Activated CD4-positive, alpha-beta T cell treated with anti-CD3 and anti-CD28 coated beads for 4 hours (primary cell): ENCODE measurements at regions not wholly inside any gene's neighbourhood (a gene's known extent, or its start where the extent isn't known, plus 50 kb on each side); places are given as distances from the start of the nearest gene placed in this dataset.

Experiments
- DNase-seq, 2 donors: peaks; one replicate each; pipeline ENCODE4 v3.0.0-alpha.2; 2020

DNA sequence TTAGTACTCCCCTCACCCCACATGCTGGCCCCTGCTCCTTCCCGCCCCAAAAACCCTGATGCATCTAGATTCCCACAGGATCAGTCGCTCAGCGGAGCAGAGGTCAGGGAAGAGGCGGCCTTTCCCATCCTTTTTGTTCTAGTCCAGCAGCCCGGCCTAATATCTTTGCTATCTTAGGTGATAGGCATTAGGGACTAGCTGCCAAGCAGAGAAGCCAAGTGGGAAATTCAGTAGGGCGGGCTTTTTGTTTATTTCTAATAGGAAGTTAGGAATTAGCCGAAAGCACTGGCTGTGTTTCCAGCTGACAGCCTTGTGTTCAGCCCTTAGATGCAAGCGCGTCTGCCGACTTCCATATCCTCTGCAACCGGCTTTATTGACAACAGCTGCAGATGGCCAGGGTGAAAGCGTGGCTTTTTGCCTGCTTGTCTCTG, 59.0 kb upstream of the BCAR3 start:
- no peak for DNase-seq

DNA sequence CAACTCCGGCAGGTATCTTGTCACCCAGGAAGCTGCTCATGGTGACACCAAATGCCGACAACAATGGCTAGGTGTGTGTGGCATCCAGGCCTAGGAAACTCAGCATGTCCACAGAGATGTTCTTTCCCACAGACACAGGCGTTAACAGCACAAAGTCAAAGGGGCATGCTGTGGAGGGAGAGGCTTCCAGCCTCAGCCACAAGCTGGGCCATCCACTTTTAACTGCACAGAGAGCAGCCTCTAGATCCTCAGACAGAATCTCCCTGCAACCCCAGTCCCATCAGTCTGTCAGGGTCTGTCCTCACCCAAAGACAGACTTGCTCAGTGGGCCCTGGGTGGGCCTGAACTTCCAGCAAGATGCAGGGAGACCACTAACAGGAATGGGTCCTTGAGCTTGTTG, 58.5 kb upstream of the BCAR3 start:
- no peak for DNase-seq

DNA sequence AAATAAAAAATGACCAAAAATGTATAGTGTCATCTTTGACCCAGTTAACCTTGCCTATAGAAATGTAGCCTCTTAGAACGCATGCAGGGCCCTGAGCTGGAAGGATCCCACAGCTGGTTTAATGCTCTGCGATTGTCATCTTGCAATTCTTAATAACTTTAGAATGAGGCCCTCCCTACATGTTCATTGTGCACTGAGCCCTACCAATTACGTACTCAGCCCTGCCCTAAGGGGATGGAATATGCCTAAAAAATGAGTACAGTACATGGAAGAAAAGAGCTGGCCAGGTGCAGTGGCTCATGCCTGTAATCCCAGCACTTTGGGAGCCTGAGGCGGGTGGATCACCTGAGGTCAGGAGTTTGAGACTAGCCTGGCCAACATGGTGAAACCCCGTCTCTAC, 57.8 kb upstream of the BCAR3 start:
- DNase-seq: no peak

DNA sequence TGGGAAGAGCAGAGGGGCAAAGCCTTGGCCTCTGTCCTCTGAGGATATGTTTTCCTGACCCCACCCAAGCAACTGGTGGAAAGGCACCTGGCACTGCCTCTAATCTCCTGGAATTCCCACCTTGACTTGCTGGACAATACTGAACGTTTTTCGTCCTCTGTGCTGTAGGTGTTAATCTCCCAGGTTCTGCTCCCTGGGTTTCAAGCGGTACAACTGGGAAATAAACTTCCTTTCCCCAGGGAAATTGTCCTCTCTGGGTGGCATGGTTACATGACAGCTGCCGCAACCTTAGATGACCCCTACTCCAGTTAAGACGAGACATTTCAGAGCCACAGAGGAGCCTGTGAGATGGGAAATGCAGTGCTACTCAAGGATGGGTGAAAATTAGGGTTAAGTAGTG, 57.3 kb upstream of the BCAR3 start:
- no peak for DNase-seq

DNA sequence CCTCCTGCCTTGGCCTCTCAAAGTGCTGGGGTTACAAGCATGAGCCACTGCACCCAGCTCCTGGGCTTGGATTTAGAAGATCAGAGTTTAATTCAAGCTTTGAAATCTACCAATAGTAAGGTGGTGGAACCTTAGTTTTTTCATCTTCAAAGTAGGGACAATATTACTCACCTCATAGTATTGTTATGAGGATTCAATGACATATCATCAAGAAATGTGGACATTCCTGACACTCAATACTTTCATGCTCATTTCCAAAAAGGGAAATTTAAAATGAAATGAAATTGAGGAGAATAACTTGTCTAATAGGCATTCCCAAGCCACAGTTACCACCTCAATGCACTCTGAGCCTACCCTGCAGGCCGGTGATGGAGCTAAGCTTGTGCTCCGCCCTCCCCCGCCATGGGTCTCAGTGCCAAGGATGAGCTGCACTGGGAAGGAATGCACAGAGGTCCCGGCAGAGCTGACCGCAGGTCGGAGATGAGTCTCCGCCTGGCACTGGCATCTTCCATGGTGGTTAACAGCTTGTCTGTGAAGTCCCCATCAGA, 56.5 kb upstream of the BCAR3 start:
- DNase-seq: no peak

DNA sequence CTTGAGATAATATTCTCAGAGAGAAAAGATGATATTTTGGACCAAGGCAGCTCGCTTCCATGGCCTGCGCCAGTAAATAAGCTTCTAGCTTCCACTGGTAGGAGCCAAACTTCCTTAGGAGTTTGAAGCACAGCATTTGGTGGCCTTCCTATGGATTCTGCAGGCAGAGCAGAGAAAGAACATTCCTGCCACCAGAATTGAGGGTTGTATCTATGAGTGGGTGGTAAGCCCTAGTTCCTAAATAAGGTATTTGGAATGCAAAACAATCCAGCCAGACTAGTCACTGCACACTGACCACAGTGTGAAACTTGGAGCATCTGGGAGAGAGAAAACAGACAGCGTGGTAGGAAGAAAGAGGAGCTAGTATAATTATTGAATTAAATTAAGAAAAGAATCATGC, 54.1 kb upstream of the BCAR3 start:
- no peak for DNase-seq

DNA sequence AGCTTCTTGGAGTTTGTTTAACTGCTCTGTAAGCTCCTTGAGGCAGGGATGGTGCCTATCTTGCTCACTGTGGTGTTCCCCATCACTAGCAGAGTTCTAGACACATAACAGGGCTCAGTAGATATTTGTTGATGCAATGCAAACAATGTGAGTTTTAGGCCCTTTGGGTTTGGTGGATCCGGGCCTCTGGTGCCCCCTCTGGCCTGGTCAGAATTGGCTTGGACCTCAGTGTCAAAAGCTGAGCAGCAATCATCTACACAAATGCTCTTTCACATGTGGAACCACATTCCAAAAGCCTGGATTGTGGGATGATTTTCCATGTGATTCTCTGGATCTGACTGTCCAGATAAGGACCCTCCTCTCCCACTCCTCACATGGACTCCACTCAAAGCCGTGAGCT, 53.4 kb upstream of the BCAR3 start:
- DNase-seq: no peak

DNA sequence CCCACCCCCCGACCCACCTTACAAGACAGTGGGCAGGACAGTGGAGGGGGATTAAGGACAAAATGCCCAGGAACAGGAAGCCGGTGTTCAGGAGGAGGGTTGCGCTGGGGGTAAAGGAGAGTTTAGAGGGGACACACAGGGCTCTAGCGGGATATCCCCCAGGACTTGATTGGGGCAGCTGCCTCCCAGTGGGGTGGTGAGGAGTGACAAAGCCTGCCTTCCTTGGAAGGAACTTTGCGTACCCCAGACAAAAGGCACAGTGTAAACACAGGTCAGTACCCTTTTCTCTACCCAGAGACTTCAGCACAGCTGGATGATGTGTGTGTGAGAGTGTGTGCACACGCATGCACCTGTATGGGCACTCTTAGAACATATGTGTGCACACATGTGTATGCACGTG, 51.7 kb upstream of the BCAR3 start:
- DNase-seq: no peak

DNA sequence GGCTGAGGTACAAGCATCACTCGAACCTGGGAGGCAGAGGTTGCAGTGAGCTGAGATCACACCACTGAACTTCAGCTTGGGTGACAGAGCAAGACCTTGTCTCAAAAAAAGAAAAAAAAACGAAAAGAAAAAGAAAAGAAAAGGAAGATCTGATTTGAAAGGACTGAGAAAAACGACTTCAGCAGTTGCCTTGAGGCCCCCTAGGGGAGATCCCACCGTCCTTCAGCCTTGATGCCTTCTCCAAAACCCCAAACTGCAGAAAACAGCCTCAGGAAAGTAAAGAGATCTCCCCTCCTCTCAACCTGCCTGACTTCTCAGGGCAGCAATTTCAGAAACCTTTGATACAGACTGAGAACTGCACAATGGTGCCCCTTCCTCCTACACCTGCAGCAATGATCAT, 50.9 kb upstream of the BCAR3 start:
- no peak for DNase-seq
